Gastroesophageal sphincter (tissue), 4 donors: ENCODE measurements at regions not wholly inside any gene's neighbourhood (a gene's known extent, or its start where the extent isn't known, plus 50 kb on each side); places are given as distances from the start of the nearest gene placed in this dataset.

ENCODE experiments used
- ATAC-seq: fragments of 150-250 bp; one replicate; pipeline ENCODE4 v1.9.1; 2016; ENCODE audit warnings: mild to moderate bottlenecking, moderate library complexity
- H3K27ac ChIP-seq, 4 donors: fragments of 200-600 bp; sonication (generic) in 3 of 4; 1 replicate in 3 of 4; 2 replicates in 1 of 4; pipeline ENCODE4 v1.5.1; 2016 to 2019
- H3K27me3 ChIP-seq: fragments of 200-600 bp; sonication (generic); one replicate; pipeline ENCODE4 v1.5.1; 2019
- H3K36me3 ChIP-seq, 2 donors: fragments of 200-600 bp; sonication (generic); one replicate each; pipeline ENCODE4 v1.5.1; 2019; ENCODE audit warnings: control low read depth in 1 of 2
- H3K4me1 ChIP-seq, 3 donors: fragments of 200-600 bp; sonication (generic); 1 replicate in 2 of 3; 2 replicates in 1 of 3; pipeline ENCODE4 v1.5.1; 2016 to 2019; ENCODE audit warnings: control low read depth in 2 of 3
- H3K4me3 ChIP-seq, 2 donors: fragments of 200-600 bp; sonication (generic); one replicate each; pipeline ENCODE4 v1.5.1; 2019; ENCODE audit warnings: mild to moderate bottlenecking in 1 of 2, moderate library complexity in 1 of 2
- H3K9me3 ChIP-seq, 3 donors: fragments of 200-600 bp; sonication (generic); one replicate each; pipeline ENCODE4 v1.5.1; 2017 to 2019; ENCODE audit warnings: control low read depth in 2 of 3
- CTCF ChIP-seq, 4 experiments: fragments of 200-600 bp in 2 of 4; fragments of 450-650 bp in 2 of 4; sonication (generic) in 1 of 4; IDR thresholded peaks; one replicate each; pipeline ENCODE4 v1.5.1; 2017 to 2019; ENCODE audit warnings: antibody characterized with exemption in 4 of 4, mild to moderate bottlenecking in 2 of 4, moderate library complexity in 2 of 4
- EP300 ChIP-seq: sonication (generic); formaldehyde crosslinking; IDR thresholded peaks from one replicate; pipeline ENCODE4 v1.6.1; 2017; ENCODE audit warnings: antibody characterized with exemption, mild to moderate bottlenecking
- POLR2A ChIP-seq, 2 donors: fragments of 450-650 bp; IDR thresholded peaks; one replicate each; pipeline ENCODE4 v1.6.1; 2017; ENCODE audit warnings: antibody characterized with exemption in 2 of 2, mild to moderate bottlenecking in 2 of 2, moderate library complexity in 1 of 2
- POLR2AphosphoS5 ChIP-seq: sonication (generic); formaldehyde crosslinking; IDR thresholded peaks from one replicate; pipeline ENCODE4 v1.6.1; 2017; ENCODE audit warnings: antibody characterized with exemption
- WGBS, 2 donors: methylation state at CpG; one replicate each; pipeline ENCODE4 v1.1.5; 2018; ENCODE audit warnings: low coverage in 1 of 2; 5-methylcytosine and 5-hydroxymethylcytosine counted together
- small RNA-seq, 4 donors: library from RNA; depleted of rRNA; stranded (forward); fragments of <200 nt; gene quantifications; one replicate each; pipeline ENCODE3, GENCODE V24; 2016

DNA sequence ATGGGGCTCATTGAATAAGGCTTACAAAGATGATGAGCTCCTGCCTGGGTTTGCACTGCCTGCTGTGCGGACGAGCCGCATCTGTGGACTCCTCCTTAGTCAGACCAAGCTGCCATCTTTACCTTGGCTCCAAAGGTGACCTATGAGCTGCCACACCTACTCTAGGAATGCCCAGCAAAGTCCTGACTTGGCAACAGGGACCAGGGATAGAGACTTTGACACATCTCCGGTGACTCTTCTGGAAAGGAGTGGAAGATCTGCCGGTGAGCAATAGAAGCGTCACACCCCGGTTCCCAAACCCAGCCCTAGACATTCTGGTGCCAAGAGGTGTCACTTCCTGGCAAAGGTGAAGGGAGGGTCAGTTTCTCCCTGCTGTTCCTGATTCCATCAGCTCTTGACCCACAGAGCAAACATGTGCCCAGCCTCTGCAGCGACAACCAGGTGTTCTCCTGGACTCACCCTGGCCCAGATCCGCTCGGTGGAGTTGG, 50.2 kb upstream of the GTF3A start:
- Histone ChIP-seq H3K4me3 (no peak overlapping the region), H3K27me3 (peaks cover 32% of the 10 kb centered on the region), H3K9me3 (no peaks in the 10 kb centered on the region), H3K27ac (no peak overlapping the region), H3K36me3 (no peaks in the 10 kb centered on the region), H3K4me1 (peaks cover 0 to 16% (median 0%) of the 10 kb centered on the region in 3 donors)
- no peak for ATAC-seq
- no peak for TF ChIP-seq EP300
- no peak for TF ChIP-seq CTCF (IDR thresholded peaks at IDR 0.05)
- no peak for TF ChIP-seq POLR2AphosphoS5
- no peak for TF ChIP-seq POLR2A (IDR thresholded peaks at IDR 0.05)
- 67 to 96% methylated on average over 2 to 4 of the region's 10 CpGs for WGBS, 2 donors

Small RNAs in the stretch of these regions (small RNA-seq; reads per million reads assigned to genes)
- 0 reads per million in 4 donors for gene RNU6-70P
